H1 (cell line): ENCODE measurements at regions not wholly inside any gene's neighbourhood (a gene's known extent, or its start where the extent isn't known, plus 50 kb on each side); places are given as distances from the start of the nearest gene placed in this dataset.

Experiments
- CTCF ChIA-PET: fragments of 300-600 bp; sonication (Branson Sonifier 250); formaldehyde crosslinking; loops from one replicate; lab custom pipeline; 2021; ENCODE audit not compliant: partially characterized antibody; lab: Charles Lee
- POLR2A ChIA-PET: fragments of 300-600 bp; sonication (Branson Sonifier 250); formaldehyde crosslinking; loops from one replicate; lab custom pipeline; 2021; ENCODE audit warnings: inconsistent platforms; ENCODE audit not compliant: partially characterized antibody; lab: Charles Lee
- DNase-seq, 2 experiments: peaks; one replicate each; pipeline versions ENCODE4 v3.0.0 to v3.0.0-alpha.2; 2010 to 2022; ENCODE audit warnings: low spot score in 2 of 2, low read depth in 1 of 2, mixed read lengths in 1 of 2
- FAIRE-seq: peaks from 2 replicates; lab custom pipeline; 2011; peaks lifted over from hg19 to GRCh38; lab: Jason Lieb, UNC
- H2AFZ ChIP-seq: 2 replicates; pipeline ENCODE4 v1.8.1; 2012; ENCODE audit warnings: low read length, inconsistent platforms
- H2AK5ac ChIP-seq: 2 replicates; pipeline ENCODE4 v1.6.1; 2013; ENCODE audit warnings: low read depth, low read length
- H2BK120ac ChIP-seq: replicated peaks from 2 replicates; pipeline ENCODE3; 2013; ENCODE audit warnings: low read depth, low read length, inconsistent platforms
- H2BK12ac ChIP-seq: 2 replicates; pipeline ENCODE4 v1.6.1; 2013; ENCODE audit warnings: low read depth, low read length
- H2BK15ac ChIP-seq: 2 replicates; pipeline ENCODE4 v1.6.1; 2013; ENCODE audit warnings: low read length
- H2BK20ac ChIP-seq: 2 replicates; pipeline ENCODE4 v1.6.1; 2013; ENCODE audit warnings: low read length
- H2BK5ac ChIP-seq: 2 replicates; pipeline ENCODE4 v1.6.1; 2013; ENCODE audit warnings: low read depth, low read length
- H3K14ac ChIP-seq: 2 replicates; pipeline ENCODE4 v1.6.1; 2013; ENCODE audit warnings: inconsistent platforms; ENCODE audit not compliant: insufficient read length
- H3K18ac ChIP-seq: 2 replicates; pipeline ENCODE4 v1.6.1; 2013; ENCODE audit warnings: low read length; ENCODE audit errors: extremely low read depth
- H3K23ac ChIP-seq: 2 replicates; pipeline ENCODE4 v1.6.1; 2013; ENCODE audit warnings: inconsistent platforms; ENCODE audit not compliant: insufficient read length
- H3K23me2 ChIP-seq: 2 replicates; pipeline ENCODE4 v1.6.1; 2013; ENCODE audit warnings: low read depth, low read length
- H3K27ac ChIP-seq: 2 replicates; pipeline ENCODE4 v1.6.1; 2011; ENCODE audit warnings: low read depth, low read length, inconsistent platforms
- H3K27me3 ChIP-seq, 4 experiments: replicated peaks in 1 of 4; 1 replicate in 1 of 4; 2 replicates in 3 of 4; pipeline versions ENCODE4 v1.6.1 to v1.8.1; 2011 to 2013; ENCODE audit warnings: low read length in 3 of 4, mild to moderate bottlenecking in 3 of 4, inconsistent platforms in 2 of 4, mixed read lengths in 2 of 4, moderate library complexity in 1 of 4; ENCODE audit not compliant: control insufficient read depth in 3 of 4, insufficient read depth in 3 of 4; ENCODE audit errors: extremely low read depth in 1 of 4
- H3K36me3 ChIP-seq, 4 experiments: 2 replicates each; pipeline versions ENCODE4 v1.6.1 to v1.8.1; 2011 to 2013; ENCODE audit warnings: mild to moderate bottlenecking in 4 of 4, low read length in 3 of 4, moderate library complexity in 2 of 4, control low read depth in 1 of 4, inconsistent platforms in 1 of 4; ENCODE audit not compliant: insufficient read depth in 4 of 4, control insufficient read depth in 2 of 4
- H3K4ac ChIP-seq: replicated peaks from 2 replicates; pipeline ENCODE3; 2013; ENCODE audit warnings: low read length, low read depth, mixed read lengths, inconsistent platforms; ENCODE audit not compliant: insufficient read length
- H3K4me1 ChIP-seq, 4 experiments: replicated peaks in 1 of 4; 1 replicate in 1 of 4; 2 replicates in 3 of 4; pipeline versions ENCODE4 v1.6.1 to v1.8.1; 2011 to 2013; ENCODE audit warnings: low read length in 3 of 4, inconsistent platforms in 2 of 4, mixed read lengths in 1 of 4; ENCODE audit not compliant: insufficient read depth in 4 of 4, control insufficient read depth in 3 of 4
- H3K4me2 ChIP-seq, 2 experiments: 2 replicates each; pipeline versions ENCODE4 v1.6.1 to v1.8.1; 2011 to 2013; ENCODE audit warnings: low read depth in 2 of 2, low read length in 2 of 2, control low read depth in 1 of 2, inconsistent platforms in 1 of 2, mild to moderate bottlenecking in 1 of 2; ENCODE audit not compliant: insufficient read depth in 1 of 2
- H3K4me3 ChIP-seq, 4 experiments: fragments of 200-600, 300-600 bp in 1 of 4; sonication (generic), shearing (Covaris generic), sonication (Bioruptor Twin) in 1 of 4; 2 replicates each; pipeline versions ENCODE4 v1.5.1 to v1.8.1; 2011 to 2016; ENCODE audit warnings: low read length in 4 of 4, low read depth in 3 of 4, control low read depth in 2 of 4, inconsistent platforms in 2 of 4, mild to moderate bottlenecking in 2 of 4, mixed read lengths in 1 of 4, moderate library complexity in 1 of 4; ENCODE audit not compliant: insufficient read depth in 2 of 4; ENCODE audit errors: extremely low read depth in 1 of 4
- H3K56ac ChIP-seq: replicated peaks from 2 replicates; pipeline ENCODE3; 2013; ENCODE audit warnings: low read depth, mild to moderate bottlenecking, mixed read lengths, low read length, inconsistent platforms; ENCODE audit not compliant: insufficient read length
- H3K79me1 ChIP-seq: 2 replicates; pipeline ENCODE4 v1.6.1; 2013; ENCODE audit warnings: low read depth, low read length, control low read depth
- H3K79me2 ChIP-seq, 2 experiments: 2 replicates each; pipeline versions ENCODE4 v1.6.1 to v1.8.1; 2012 to 2013; ENCODE audit warnings: low read length in 2 of 2, mild to moderate bottlenecking in 2 of 2, inconsistent platforms in 1 of 2; ENCODE audit not compliant: insufficient read depth in 2 of 2, control insufficient read depth in 1 of 2
- H3K9ac ChIP-seq, 4 experiments: replicated peaks in 1 of 4; 1 replicate in 1 of 4; 2 replicates in 3 of 4; pipeline versions ENCODE4 v1.6.1 to v1.8.1; 2011 to 2013; ENCODE audit warnings: low read depth in 3 of 4, low read length in 3 of 4, control low read depth in 2 of 4, mild to moderate bottlenecking in 2 of 4, moderate library complexity in 2 of 4, inconsistent platforms in 1 of 4; ENCODE audit errors: extremely low read depth in 1 of 4
- H3K9me3 ChIP-seq, 2 experiments: 2 replicates each; pipeline versions ENCODE4 v1.6.1 to v1.8.1; 2012 to 2013; ENCODE audit warnings: mild to moderate bottlenecking in 2 of 2, moderate library complexity in 2 of 2, control low read depth in 1 of 2, inconsistent platforms in 1 of 2, low read depth in 1 of 2, low read length in 1 of 2, mixed read lengths in 1 of 2; ENCODE audit not compliant: insufficient read depth in 2 of 2
- H4K20me1 ChIP-seq, 2 experiments: replicated peaks in 1 of 2; 2 replicates each; pipeline versions ENCODE3 to v1.8.1; 2011 to 2013; ENCODE audit warnings: inconsistent platforms in 2 of 2, low read length in 2 of 2, mild to moderate bottlenecking in 1 of 2; ENCODE audit not compliant: insufficient read depth in 2 of 2, control insufficient read depth in 1 of 2
- H4K5ac ChIP-seq: 2 replicates; pipeline ENCODE4 v1.6.1; 2013; ENCODE audit warnings: low read length, low read depth, mixed read lengths, inconsistent platforms; ENCODE audit not compliant: insufficient read length
- H4K8ac ChIP-seq: 2 replicates; pipeline ENCODE4 v1.8.0; 2013; ENCODE audit warnings: mild to moderate bottlenecking, moderate library complexity, low read length, inconsistent platforms; ENCODE audit not compliant: insufficient read depth; ENCODE audit errors: extremely low read depth
- H4K91ac ChIP-seq: replicated peaks from 2 replicates; pipeline ENCODE3; 2013; ENCODE audit warnings: low read length, mixed read lengths, inconsistent platforms; ENCODE audit not compliant: insufficient read length
- FOSL1 ChIP-seq: IDR thresholded peaks from 2 replicates; pipeline ENCODE4 v1.6.1; 2011; ENCODE audit warnings: mild to moderate bottlenecking, low read depth, low read length, moderate library complexity; ENCODE audit not compliant: insufficient read depth
- MAFK ChIP-seq: IDR thresholded peaks from 2 replicates; pipeline ENCODE4 v1.6.1; 2012; ENCODE audit warnings: low read depth, mild to moderate bottlenecking, improper control_type of control experiment, low read length
- WGBS, 2 experiments: shearing (Covaris generic) in 1 of 2; methylation state at CpG; one replicate each; pipeline versions ENCODE4 v1.1.6 to v1.1.7; 2013 to 2015; ENCODE audit warnings: low lambda C conversion rate in 2 of 2, mixed read lengths in 2 of 2, inconsistent platforms in 1 of 2, low coverage in 1 of 2, missing lambda C conversion rate in 1 of 2; ENCODE audit not compliant: insufficient replicate concordance in 2 of 2, insufficient coverage in 1 of 2, insufficient read length in 1 of 2; ENCODE audit errors: extremely low coverage in 1 of 2, missing lambda C conversion rate in 1 of 2; 5-methylcytosine and 5-hydroxymethylcytosine counted together

DNA sequence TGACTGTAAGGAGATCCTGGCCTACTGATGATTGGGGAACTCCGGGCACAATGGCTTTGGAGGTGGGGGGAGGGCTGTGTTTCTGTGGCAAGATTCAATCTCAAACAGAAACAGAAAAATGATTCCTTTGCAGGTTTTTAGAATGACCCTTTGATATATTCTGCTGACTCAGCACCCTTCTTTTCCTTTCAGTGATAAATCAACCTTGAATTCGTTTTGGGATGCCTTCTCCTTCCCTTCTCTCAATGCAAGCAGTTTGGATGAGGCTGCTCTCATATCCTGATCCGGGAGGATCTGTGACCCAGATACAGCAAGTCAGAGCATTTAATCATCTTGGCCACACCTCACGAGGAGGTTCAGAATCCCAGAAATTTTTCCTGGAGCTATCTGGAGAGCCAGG lies 156.1 kb upstream of the PRICKLE2 start:
- H2BK120ac ChIP-seq = no peak overlapping the region
- H3K27ac ChIP-seq = no peak overlapping the region
- no peak overlapping the region for H3K23ac ChIP-seq
- no peak overlapping the region for H2BK15ac ChIP-seq
- no peak overlapping the region for H3K56ac ChIP-seq
- H3K79me1 ChIP-seq = no peaks in the 10 kb centered on the region
- H3K27me3 ChIP-seq = no peaks in the 10 kb centered on the region
- H3K4ac ChIP-seq = no peak overlapping the region
- H4K8ac ChIP-seq = no peak overlapping the region
- WGBS, 2 experiments = 83% methylated on average over 4 of the region's 4 CpGs; no CpG with 5 or more reads in 1 of the 2 experiments
- no peak overlapping the region for H2BK12ac ChIP-seq
- H3K4me3 ChIP-seq = no peak overlapping the region
- H3K23me2 ChIP-seq = no peaks in the 10 kb centered on the region; the same call in 1 of the 2 replicates
- no peak overlapping the region for H2BK20ac ChIP-seq
- H3K4me1 ChIP-seq = no peaks in the 10 kb centered on the region
- H3K36me3 ChIP-seq = no peaks in the 10 kb centered on the region
- H2AFZ ChIP-seq = no peak overlapping the region
- H3K18ac ChIP-seq = no peak overlapping the region
- ChIA-PET CTCF (interaction anchor here (0.9 to 5.0 kb wide), 8 partner anchors 11 to 119 kb away, joined by 3 to 27 read pairs (median 4); no protein-coding TSS in a partner anchor), POLR2A (no interaction called here)
- no peaks in the 10 kb centered on the region for H4K20me1 ChIP-seq
- no peak overlapping the region for H2BK5ac ChIP-seq
- no peak overlapping the region for H3K4me2 ChIP-seq
- no peak overlapping the region for H4K5ac ChIP-seq
- TF ChIP-seq FOSL1 (no peak), MAFK (peak; percentile 98)
- DNase-seq (no peak), FAIRE-seq (no peak)
- H4K91ac ChIP-seq = no peak overlapping the region
- no peak overlapping the region for H3K14ac ChIP-seq
- no peaks in the 10 kb centered on the region for H3K9me3 ChIP-seq
- H3K79me2 ChIP-seq = no peaks in the 10 kb centered on the region
- no peak overlapping the region for H2AK5ac ChIP-seq
- H3K9ac ChIP-seq = no peak overlapping the region
